Kidney (tissue), 13 donors: ENCODE measurements at regions not wholly inside any gene's neighbourhood (a gene's known extent, or its start where the extent isn't known, plus 50 kb on each side); places are given as distances from the start of the nearest gene placed in this dataset.

Experiments used
- DNase-seq, 5 donors: peaks; one replicate each; pipeline ENCODE4 v3.0.0-alpha.2; 2013 to 2020
- FAIRE-seq: peaks from 2 replicates; lab custom pipeline; 2012; peaks lifted over from hg19 to GRCh38; lab: Jason Lieb, UNC
- H3K27ac ChIP-seq, 2 donors: one replicate each; pipeline ENCODE4 v1.7.0; 2013; ENCODE audit warnings: low read depth in 2 of 2, low read length in 2 of 2, inconsistent platforms in 1 of 2
- H3K27me3 ChIP-seq: one replicate; pipeline ENCODE4 v1.7.1; 2013; ENCODE audit warnings: low read length, inconsistent platforms; ENCODE audit not compliant: control insufficient read depth, insufficient read depth
- H3K36me3 ChIP-seq, 3 donors: one replicate each; pipeline versions ENCODE4 v1.7.0 to v1.7.1; 2013; ENCODE audit warnings: low read length in 3 of 3, control low read depth in 1 of 3, inconsistent platforms in 1 of 3; ENCODE audit not compliant: insufficient read depth in 3 of 3, control insufficient read depth in 2 of 3
- H3K4me1 ChIP-seq, 3 donors: one replicate each; pipeline versions ENCODE4 v1.7.0 to v1.7.1; 2013; ENCODE audit warnings: low read length in 3 of 3, inconsistent platforms in 1 of 3, low read depth in 1 of 3; ENCODE audit not compliant: control insufficient read depth in 2 of 3, insufficient read depth in 2 of 3
- H3K4me3 ChIP-seq, 3 donors: one replicate each; pipeline versions ENCODE4 v1.7.0 to v1.8.1; 2013; ENCODE audit warnings: low read length in 3 of 3, control low read depth in 1 of 3, inconsistent platforms in 1 of 3
- H3K9ac ChIP-seq, 3 donors: one replicate each; pipeline versions ENCODE4 v1.7.0 to v1.7.1; 2013; ENCODE audit warnings: low read length in 3 of 3, control low read depth in 1 of 3, inconsistent platforms in 1 of 3
- H3K9me3 ChIP-seq, 3 donors: one replicate each; pipeline versions ENCODE4 v1.7.0 to v1.7.1; 2013; ENCODE audit warnings: low read length in 3 of 3, control low read depth in 1 of 3, inconsistent platforms in 1 of 3; ENCODE audit not compliant: control insufficient read depth in 2 of 3, insufficient read depth in 1 of 3
- intact Hi-C: fragments of 100-400 bp; cut with DNase I; formaldehyde crosslinking; loops from one replicate; pipeline ENCODE4 v1.11.1; 2022
- TF ChIP-seq, protein P1 (sequence below): IDR thresholded peaks from 3 replicates; pipeline ENCODE4 v1.5.1; 2012; ENCODE audit warnings: mild to moderate bottlenecking, moderate library complexity, borderline replicate concordance; ENCODE audit not compliant: insufficient read depth; ENCODE audit errors: extremely low read depth
- donor health status: control.
- donor health status: control.
- donor health status: control.
- donor health status: control.
- donor health status: control.
- donor health status: DM: yes; HTN: yes; CAD: no.
- donor health status: Normal renal cell carcinoma (clear cell type).

GRCh38 chr14:87852107-87852506 lies 140.9 kb downstream of the GALC start:
- H3K36me3 ChIP-seq, result no peaks in the 10 kb centered on the region
- no peaks in the 10 kb centered on the region for H3K9me3 ChIP-seq
- intact Hi-C loops, result no loop called here
- DNase-seq (no peak), FAIRE-seq (no peak)
- no peaks in the 10 kb centered on the region for H3K4me1 ChIP-seq
- H3K9ac ChIP-seq, result no peak overlapping the region
- TF ChIP-seq, protein P1, sequence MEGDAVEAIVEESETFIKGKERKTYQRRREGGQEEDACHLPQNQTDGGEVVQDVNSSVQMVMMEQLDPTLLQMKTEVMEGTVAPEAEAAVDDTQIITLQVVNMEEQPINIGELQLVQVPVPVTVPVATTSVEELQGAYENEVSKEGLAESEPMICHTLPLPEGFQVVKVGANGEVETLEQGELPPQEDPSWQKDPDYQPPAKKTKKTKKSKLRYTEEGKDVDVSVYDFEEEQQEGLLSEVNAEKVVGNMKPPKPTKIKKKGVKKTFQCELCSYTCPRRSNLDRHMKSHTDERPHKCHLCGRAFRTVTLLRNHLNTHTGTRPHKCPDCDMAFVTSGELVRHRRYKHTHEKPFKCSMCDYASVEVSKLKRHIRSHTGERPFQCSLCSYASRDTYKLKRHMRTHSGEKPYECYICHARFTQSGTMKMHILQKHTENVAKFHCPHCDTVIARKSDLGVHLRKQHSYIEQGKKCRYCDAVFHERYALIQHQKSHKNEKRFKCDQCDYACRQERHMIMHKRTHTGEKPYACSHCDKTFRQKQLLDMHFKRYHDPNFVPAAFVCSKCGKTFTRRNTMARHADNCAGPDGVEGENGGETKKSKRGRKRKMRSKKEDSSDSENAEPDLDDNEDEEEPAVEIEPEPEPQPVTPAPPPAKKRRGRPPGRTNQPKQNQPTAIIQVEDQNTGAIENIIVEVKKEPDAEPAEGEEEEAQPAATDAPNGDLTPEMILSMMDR, result no peak
- no peak overlapping the region for H3K27ac ChIP-seq
- no peaks in the 10 kb centered on the region for H3K27me3 ChIP-seq
- no peak overlapping the region for H3K4me3 ChIP-seq

- H3K4me3 ChIP-seq, result no peak overlapping the region
- H3K27ac ChIP-seq, result no peak overlapping the region
- H3K9ac ChIP-seq, result no peak overlapping the region
- FAIRE-seq, result no peak
- no peak for DNase-seq
- no peaks in the 10 kb centered on the region for H3K9me3 ChIP-seq
- no peaks in the 10 kb centered on the region for H3K36me3 ChIP-seq
- no peaks in the 10 kb centered on the region for H3K4me1 ChIP-seq
- TF ChIP-seq, protein P1, result no peak
- intact Hi-C loops, result no loop called here
- no peaks in the 10 kb centered on the region for H3K27me3 ChIP-seq
These were observed 141.8 kb downstream of the GALC start for GRCh38 chr14:87851190-87851589.

- Histone ChIP-seq H3K4me1 (no peaks in the 10 kb centered on the region), H3K9me3 (no peaks in the 10 kb centered on the region), H3K4me3 (no peak overlapping the region), H3K27ac (no peak overlapping the region), H3K27me3 (no peaks in the 10 kb centered on the region), H3K36me3 (no peaks in the 10 kb centered on the region), H3K9ac (no peak overlapping the region)
- TF ChIP-seq, protein P1, result no peak
- no peak for DNase-seq
- intact Hi-C loops, result no loop called here
- no peak for FAIRE-seq
These were observed 145.7 kb downstream of the GALC start for GRCh38 chr14:87847216-87847755.

- TF ChIP-seq, protein P1, result no peak
- FAIRE-seq, result no peak
These were observed 152.1 kb downstream of the GALC start for GRCh38 chr14:87840906-87841305.

More at GRCh38 chr14:87840906-87841305, 152.1 kb downstream of the GALC start:
- Histone ChIP-seq H3K4me1 (no peaks in the 10 kb centered on the region), H3K36me3 (no peaks in the 10 kb centered on the region), H3K27me3 (no peaks in the 10 kb centered on the region), H3K9ac (no peak overlapping the region), H3K27ac (no peak overlapping the region), H3K9me3 (no peaks in the 10 kb centered on the region), H3K4me3 (no peak overlapping the region)
- intact Hi-C loops, result no loop called here
- no peak for DNase-seq
